COR-L47 (cell line): ENCODE measurements at regions not wholly inside any gene's neighbourhood (a gene's known extent, or its start where the extent isn't known, plus 50 kb on each side); places are given as distances from the start of the nearest gene placed in this dataset.

Experiments
- DNase-seq: peaks from one replicate; lab custom pipeline; 2025; lab: John Stamatoyannopoulos, UW

- DNase-seq, result no peak
Observed at GRCh38 chr1:4087530-4088420, 187.7 kb upstream of the C1orf174 start.

GRCh38 chr1:4088676-4089075 lies 188.6 kb upstream of the C1orf174 start:
- no peak for DNase-seq

- no peak for DNase-seq
Observed at GRCh38 chr1:4089421-4090175, 189.5 kb upstream of the C1orf174 start.

GRCh38 chr1:4090556-4090955 lies 190.5 kb upstream of the C1orf174 start:
- no peak for DNase-seq

GRCh38 chr1:4090976-4091660 lies 191.0 kb upstream of the C1orf174 start:
- no peak for DNase-seq

- no peak for DNase-seq
Observed at GRCh38 chr1:4091996-4092395, 191.9 kb upstream of the C1orf174 start.

- no peak for DNase-seq
Observed at GRCh38 chr1:4093856-4094565, 193.9 kb upstream of the C1orf174 start.

GRCh38 chr1:4095433-4095971 lies 195.4 kb upstream of the C1orf174 start:
- DNase-seq, result no peak

- DNase-seq, result no peak
Observed at GRCh38 chr1:4101459-4102161, 201.5 kb upstream of the C1orf174 start.

- DNase-seq, result no peak
Observed at GRCh38 chr1:4105300-4105880, 205.3 kb upstream of the C1orf174 start.

GRCh38 chr1:4106731-4107130 lies 206.7 kb upstream of the C1orf174 start:
- DNase-seq, result no peak

- no peak for DNase-seq
Observed at GRCh38 chr1:4107291-4107690, 207.2 kb upstream of the C1orf174 start.

GRCh38 chr1:4108331-4108730 lies 208.3 kb upstream of the C1orf174 start:
- DNase-seq, result no peak

GRCh38 chr1:4108758-4109627 lies 208.9 kb upstream of the C1orf174 start:
- DNase-seq, result no peak

GRCh38 chr1:4109628-4109940 lies 209.5 kb upstream of the C1orf174 start:
- DNase-seq, result no peak

- no peak for DNase-seq
Observed at GRCh38 chr1:4110888-4111287, 210.8 kb upstream of the C1orf174 start.

- no peak for DNase-seq
Observed at GRCh38 chr1:4113897-4114296, 213.8 kb upstream of the C1orf174 start.

- no peak for DNase-seq
Observed at GRCh38 chr1:4115191-4115900, 215.3 kb upstream of the C1orf174 start.

- no peak for DNase-seq
Observed at GRCh38 chr1:4117196-4117595, 217.1 kb upstream of the C1orf174 start.
